ENCODE measurements at regions not wholly inside any gene's neighbourhood (a gene's known extent, or its start where the extent isn't known, plus 50 kb on each side); places are given as distances from the start of the nearest gene placed in this dataset.

GRCh38 chr6:144908004-144908403, 622.9 kb downstream of the UTRN start:
- Histone ChIP-seq H3K27ac (ENCODE audit: low read depth) (no peak overlapping the region), H3K9me2 (ENCODE audit: insufficient read depth) (no peaks in the 10 kb centered on the region), H3K4me2 (no peak overlapping the region), H3F3A (replicated peaks; ENCODE audit: low read depth) (no peaks in the 10 kb centered on the region), H3K4me3 (no peak overlapping the region), H4K20me1 (replicated peaks; ENCODE audit: insufficient read depth) (no peaks in the 10 kb centered on the region), H3K27me3 (ENCODE audit: insufficient read depth) (no peaks in the 10 kb centered on the region), H3K79me2 (replicated peaks; ENCODE audit: insufficient read depth) (no peaks in the 10 kb centered on the region), H3K4me1 (ENCODE audit: insufficient read depth) (no peaks in the 10 kb centered on the region), H3K36me3 (ENCODE audit: insufficient read depth) (no peaks in the 10 kb centered on the region), H2AFZ (no peak overlapping the region)
- H3K36me3 Mint-ChIP-seq (ENCODE audit: low read depth), result 0 out of 3 replicates have a peak, but pooled peaks cover 2% of the 10 kb centered on the region
- H3K4me1 Mint-ChIP-seq, result peaks cover 13% of the 10 kb centered on the region; the same call in 2 of the 3 replicates
- ATAC-seq, result no peak
- no peaks in the 10 kb centered on the region for H3K27me3 Mint-ChIP-seq (ENCODE audit: insufficient read depth, low read depth, poor library complexity)
- no peaks in the 10 kb centered on the region for H3K9me3 Mint-ChIP-seq
- H3K27ac Mint-ChIP-seq, result no peak overlapping the region
- no peak overlapping the region for H3K4me3 Mint-ChIP-seq
- DNase-seq (ENCODE audit: low spot score), result no peak
- TF ChIP-seq CTCF (conservative IDR thresholded peaks at IDR 0.05; ENCODE audit: low read depth in 2 of 2) (no peak), ZNF331 (CRISPR knock-in tag; IDR thresholded peaks at IDR 0.05; ENCODE audit: low read depth) (no peak), ZNF114 (CRISPR knock-in tag; IDR thresholded peaks at IDR 0.05) (no peak), NANOG (IDR thresholded peaks at IDR 0.05; ENCODE audit: borderline replicate concordance) (no peak), REST (IDR thresholded peaks at IDR 0.05; ENCODE audit: unreplicated experiment) (no peak)

- Mint-ChIP-seq H3K4me3 (no peak overlapping the region), H3K9me3 (no peaks in the 10 kb centered on the region), H3K27ac (no peak overlapping the region), H3K4me1 (peaks cover 13% of the 10 kb centered on the region; the same call in 2 of the 3 replicates), H3K27me3 (ENCODE audit: insufficient read depth, low read depth, poor library complexity) (no peaks in the 10 kb centered on the region), H3K36me3 (ENCODE audit: low read depth) (0 out of 3 replicates have a peak, but pooled peaks cover 2% of the 10 kb centered on the region)
- no peak for DNase-seq (ENCODE audit: low spot score)
- Histone ChIP-seq H3K4me2 (no peak overlapping the region), H3K4me1 (ENCODE audit: insufficient read depth) (no peaks in the 10 kb centered on the region), H3K79me2 (replicated peaks; ENCODE audit: insufficient read depth) (no peaks in the 10 kb centered on the region), H3F3A (replicated peaks; ENCODE audit: low read depth) (no peaks in the 10 kb centered on the region), H2AFZ (no peak overlapping the region), H4K20me1 (replicated peaks; ENCODE audit: insufficient read depth) (no peaks in the 10 kb centered on the region), H3K4me3 (no peak overlapping the region), H3K36me3 (ENCODE audit: insufficient read depth) (no peaks in the 10 kb centered on the region), H3K27me3 (ENCODE audit: insufficient read depth) (no peaks in the 10 kb centered on the region), H3K9me2 (ENCODE audit: insufficient read depth) (no peaks in the 10 kb centered on the region), H3K27ac (ENCODE audit: low read depth) (no peak overlapping the region)
- no peak for ATAC-seq
- TF ChIP-seq CTCF (conservative IDR thresholded peaks at IDR 0.05; ENCODE audit: low read depth in 2 of 2) (no peak), NANOG (IDR thresholded peaks at IDR 0.05; ENCODE audit: borderline replicate concordance) (no peak), STAT1 (IDR thresholded peaks at IDR 0.05; ENCODE audit: unreplicated experiment) (no peak), REST (IDR thresholded peaks at IDR 0.05; ENCODE audit: unreplicated experiment) (no peak), ZNF331 (CRISPR knock-in tag; IDR thresholded peaks at IDR 0.05; ENCODE audit: low read depth) (no peak), EZH2 (IDR thresholded peaks at IDR 0.05; ENCODE audit: low read depth, unreplicated experiment) (no peak), ZNF114 (CRISPR knock-in tag; IDR thresholded peaks at IDR 0.05) (no peak), POLR2AphosphoS5 (IDR thresholded peaks at IDR 0.05; ENCODE audit: low read depth) (no peak), CREB1 (CRISPR knock-in tag; IDR thresholded peaks at IDR 0.05; ENCODE audit: low read depth) (no peak), EZH2phosphoT487 (IDR thresholded peaks at IDR 0.05; ENCODE audit: unreplicated experiment) (no peak)
Observed at GRCh38 chr6:144909753-144910285, 624.7 kb downstream of the UTRN start.

Data from GM23338 (cell line).